Skeletal muscle tissue (tissue), 3 donors: ENCODE measurements at regions not wholly inside any gene's neighbourhood (a gene's known extent, or its start where the extent isn't known, plus 50 kb on each side); places are given as distances from the start of the nearest gene placed in this dataset.
A peak's percentile ranks its signal among the peaks of the same experiment; 100 is the strongest.

Experiments
- H3K27ac ChIP-seq: one replicate; pipeline ENCODE4 v1.7.0; 2013; ENCODE audit warnings: mild to moderate bottlenecking, low read depth, low read length, inconsistent platforms
- H3K27me3 ChIP-seq, 3 donors: one replicate each; pipeline ENCODE4 v1.7.0; 2013; ENCODE audit warnings: low read length in 3 of 3; ENCODE audit not compliant: control insufficient read depth in 3 of 3, insufficient read depth in 3 of 3
- H3K36me3 ChIP-seq, 3 donors: one replicate each; pipeline ENCODE4 v1.7.0; 2013; ENCODE audit warnings: low read length in 3 of 3; ENCODE audit not compliant: control insufficient read depth in 3 of 3, insufficient read depth in 3 of 3
- H3K4me1 ChIP-seq, 3 donors: one replicate each; pipeline ENCODE4 v1.7.0; 2013; ENCODE audit warnings: low read length in 3 of 3, mild to moderate bottlenecking in 3 of 3; ENCODE audit not compliant: control insufficient read depth in 3 of 3, insufficient read depth in 3 of 3
- H3K4me3 ChIP-seq, 3 donors: one replicate each; pipeline ENCODE4 v1.7.0; 2013; ENCODE audit warnings: low read length in 3 of 3
- H3K9ac ChIP-seq, 3 donors: one replicate each; pipeline ENCODE4 v1.7.0; 2013; ENCODE audit warnings: low read length in 3 of 3, mild to moderate bottlenecking in 3 of 3, moderate library complexity in 2 of 3, low read depth in 1 of 3
- H3K9me3 ChIP-seq, 3 donors: one replicate each; pipeline ENCODE4 v1.7.0; 2013; ENCODE audit warnings: low read length in 3 of 3; ENCODE audit not compliant: control insufficient read depth in 3 of 3
- donor health status: Osteomylitis.

GRCh38 chr17:53093391-53093790 is 729.3 kb upstream of the KIF2B start:
- H3K9ac ChIP-seq = no peak overlapping the region
- H3K9me3 ChIP-seq = no peaks in the 10 kb centered on the region
- H3K4me1 ChIP-seq = peaks cover 0 to 18% (median 1%) of the 10 kb centered on the region in 3 donors
- no peak overlapping the region for H3K4me3 ChIP-seq
- no peak overlapping the region for H3K27ac ChIP-seq
- no peaks in the 10 kb centered on the region for H3K27me3 ChIP-seq
- H3K36me3 ChIP-seq = no peaks in the 10 kb centered on the region

- H3K9ac ChIP-seq = no peak overlapping the region
- H3K9me3 ChIP-seq = no peaks in the 10 kb centered on the region
- no peaks in the 10 kb centered on the region for H3K36me3 ChIP-seq
- H3K4me1 ChIP-seq = peaks cover 0 to 18% (median 3%) of the 10 kb centered on the region in 3 donors
- H3K27me3 ChIP-seq = no peaks in the 10 kb centered on the region
- no peak overlapping the region for H3K4me3 ChIP-seq
- no peak overlapping the region for H3K27ac ChIP-seq
Observed at GRCh38 chr17:53092072-53092471, 730.7 kb upstream of the KIF2B start.

GRCh38 chr17:53090770-53091169 is 732.0 kb upstream of the KIF2B start:
- Histone ChIP-seq H3K4me1 (peaks cover 0 to 18% (median 3%) of the 10 kb centered on the region in 3 donors), H3K36me3 (no peaks in the 10 kb centered on the region), H3K27ac (no peak overlapping the region)

GRCh38 chr17:53088481-53088880 is 734.2 kb upstream of the KIF2B start:
- H3K27ac ChIP-seq = no peak overlapping the region
- peak overlapping the region in 2 of 3 donors; percentile 14 to 34 for H3K4me3 ChIP-seq
- H3K4me1 ChIP-seq = peaks cover 0 to 18% (median 3%) of the 10 kb centered on the region in 3 donors

More at GRCh38 chr17:53090770-53091169, 732.0 kb upstream of the KIF2B start:
- Histone ChIP-seq H3K27me3 (no peaks in the 10 kb centered on the region), H3K9ac (no peak overlapping the region), H3K4me3 (no peak overlapping the region), H3K9me3 (no peaks in the 10 kb centered on the region)

GRCh38 chr17:53061446-53061845 is 761.3 kb upstream of the KIF2B start:
- Histone ChIP-seq H3K9me3 (no peaks in the 10 kb centered on the region), H3K27ac (no peak overlapping the region), H3K4me3 (no peak overlapping the region), H3K27me3 (no peaks in the 10 kb centered on the region), H3K4me1 (no peaks in the 10 kb centered on the region), H3K9ac (no peak overlapping the region), H3K36me3 (no peaks in the 10 kb centered on the region)

More at GRCh38 chr17:53088481-53088880, 734.2 kb upstream of the KIF2B start:
- H3K9ac ChIP-seq = peak overlapping the region in 1 of 3 donors; percentile 19
- no peaks in the 10 kb centered on the region for H3K36me3 ChIP-seq
- H3K27me3 ChIP-seq = no peaks in the 10 kb centered on the region
- H3K9me3 ChIP-seq = no peaks in the 10 kb centered on the region

GRCh38 chr17:53058031-53058430 is 764.7 kb upstream of the KIF2B start:
- no peaks in the 10 kb centered on the region for H3K9me3 ChIP-seq
- no peak overlapping the region for H3K27ac ChIP-seq
- H3K4me3 ChIP-seq = no peak overlapping the region
- no peaks in the 10 kb centered on the region for H3K4me1 ChIP-seq
- H3K36me3 ChIP-seq = no peaks in the 10 kb centered on the region
- no peaks in the 10 kb centered on the region for H3K27me3 ChIP-seq
- H3K9ac ChIP-seq = no peak overlapping the region

GRCh38 chr17:53046781-53047180 is 775.9 kb upstream of the KIF2B start:
- Histone ChIP-seq H3K4me1 (no peaks in the 10 kb centered on the region), H3K27me3 (no peaks in the 10 kb centered on the region), H3K36me3 (no peaks in the 10 kb centered on the region), H3K4me3 (no peak overlapping the region), H3K9me3 (no peaks in the 10 kb centered on the region), H3K9ac (no peak overlapping the region), H3K27ac (no peak overlapping the region)

- H3K4me1 ChIP-seq = no peaks in the 10 kb centered on the region
- H3K36me3 ChIP-seq = no peaks in the 10 kb centered on the region
- H3K9ac ChIP-seq = no peak overlapping the region
- no peak overlapping the region for H3K4me3 ChIP-seq
- no peak overlapping the region for H3K27ac ChIP-seq
- H3K27me3 ChIP-seq = no peaks in the 10 kb centered on the region
- H3K9me3 ChIP-seq = peaks cover 0 to 2% (median 0%) of the 10 kb centered on the region in 3 donors
Observed at GRCh38 chr17:53039981-53040380, 782.7 kb upstream of the KIF2B start.

- no peaks in the 10 kb centered on the region for H3K27me3 ChIP-seq
- H3K27ac ChIP-seq = no peak overlapping the region
- H3K36me3 ChIP-seq = no peaks in the 10 kb centered on the region
- peaks cover 2 to 3% (median 2%) of the 10 kb centered on the region in 3 donors for H3K9me3 ChIP-seq
- H3K9ac ChIP-seq = no peak overlapping the region
- H3K4me1 ChIP-seq = no peaks in the 10 kb centered on the region
- H3K4me3 ChIP-seq = no peak overlapping the region
Observed at GRCh38 chr17:53033297-53033696, 789.4 kb upstream of the KIF2B start.

- no peak overlapping the region for H3K27ac ChIP-seq
Observed at GRCh38 chr17:53032861-53033271, 789.9 kb upstream of the KIF2B start.

More at GRCh38 chr17:53032861-53033271, 789.9 kb upstream of the KIF2B start:
- Histone ChIP-seq H3K4me1 (no peaks in the 10 kb centered on the region), H3K9ac (no peak overlapping the region), H3K36me3 (no peaks in the 10 kb centered on the region), H3K9me3 (peaks cover 2 to 3% (median 2%) of the 10 kb centered on the region in 3 donors), H3K27me3 (no peaks in the 10 kb centered on the region), H3K4me3 (no peak overlapping the region)
